GM12891 (cell line): ENCODE measurements at regions not wholly inside any gene's neighbourhood (a gene's known extent, or its start where the extent isn't known, plus 50 kb on each side); places are given as distances from the start of the nearest gene placed in this dataset.

Experiments
- PAX5 ChIP-seq: IDR thresholded peaks from 2 replicates; pipeline ENCODE4 v1.6.1; 2011; ENCODE audit warnings: low read length, moderate library complexity, mild to moderate bottlenecking; ENCODE audit not compliant: insufficient read depth, severe bottlenecking
- POLR2A ChIP-seq: IDR thresholded peaks from 2 replicates; pipeline ENCODE4 v1.6.1; 2011; ENCODE audit warnings: low read depth, low read length, control low read depth
- POLR2AphosphoS5 ChIP-seq: IDR thresholded peaks from 2 replicates; pipeline ENCODE4 v1.6.1; 2011; ENCODE audit warnings: low read depth, low read length, control low read depth
- SPI1 ChIP-seq: IDR thresholded peaks from 2 replicates; pipeline ENCODE4 v1.6.1; 2011; ENCODE audit warnings: low read depth, low read length, control low read depth
- TAF1 ChIP-seq: IDR thresholded peaks from 2 replicates; pipeline ENCODE4 v1.6.1; 2011; ENCODE audit warnings: low read depth, low read length, control low read depth

- no peak for TF ChIP-seq POLR2A
- no peak for TF ChIP-seq PAX5
- no peak for TF ChIP-seq TAF1
- no peak for TF ChIP-seq SPI1
- TF ChIP-seq POLR2AphosphoS5 = no peak
Observed at GRCh38 chr7:10205696-10206095, 768.0 kb upstream of the PHF14 start.
